RWPE2 (cell line): ENCODE measurements at regions not wholly inside any gene's neighbourhood (a gene's known extent, or its start where the extent isn't known, plus 50 kb on each side); places are given as distances from the start of the nearest gene placed in this dataset.

Experiments
- ATAC-seq: fragments of 200-7000 bp; cut with Tn5 transposase; 3 replicates; pipeline ENCODE4 v1.9.1; 2021; ENCODE audit warnings: low read depth
- DNase-seq: peaks from one replicate; pipeline ENCODE4 v3.0.0-alpha.2; 2020; ENCODE audit warnings: low spot score
- H3K27ac ChIP-seq: fragments of 450-650 bp; 2 replicates; pipeline ENCODE4 v1.5.1; 2017; ENCODE audit warnings: mild to moderate bottlenecking; ENCODE audit not compliant: poor library complexity, severe bottlenecking
- H3K27me3 ChIP-seq: fragments of 250-450 bp; sonication (Bioruptor Pico); 2 replicates; pipeline ENCODE4 v1.5.1; 2021; ENCODE audit warnings: mild to moderate bottlenecking, moderate library complexity; ENCODE audit not compliant: insufficient read depth, poor library complexity, severe bottlenecking
- H3K36me3 ChIP-seq: fragments of 250-450 bp; sonication (Bioruptor Pico); 2 replicates; pipeline ENCODE4 v1.5.1; 2020; ENCODE audit warnings: low read depth, mild to moderate bottlenecking, moderate library complexity
- H3K4me1 ChIP-seq: fragments of 250-450 bp; sonication (Bioruptor Pico); 2 replicates; pipeline ENCODE4 v1.5.1; 2021; ENCODE audit warnings: mild to moderate bottlenecking, moderate library complexity; ENCODE audit not compliant: insufficient read depth, poor library complexity, severe bottlenecking
- H3K4me3 ChIP-seq: fragments of 250-450 bp; sonication (Bioruptor Pico); 2 replicates; pipeline ENCODE4 v1.5.1; 2021; ENCODE audit warnings: mild to moderate bottlenecking, moderate library complexity; ENCODE audit not compliant: severe bottlenecking
- H3K9me3 ChIP-seq: fragments of 250-450 bp; sonication (Bioruptor Pico); 2 replicates; pipeline ENCODE4 v1.5.1; 2021; ENCODE audit warnings: mild to moderate bottlenecking, moderate library complexity; ENCODE audit not compliant: severe bottlenecking
- CTCF ChIP-seq: fragments of 450-650 bp; IDR thresholded peaks from one replicate; pipeline ENCODE4 v1.5.1; 2017; ENCODE audit warnings: mild to moderate bottlenecking, moderate library complexity; ENCODE audit not compliant: poor library complexity, severe bottlenecking

GRCh38 chr21:27363719-27364477 is 397.0 kb upstream of the ADAMTS5 start:
- no peak for TF ChIP-seq CTCF
- no peak for DNase-seq
- no peaks in the 10 kb centered on the region for H3K27me3 ChIP-seq
- no peak overlapping the region for H3K27ac ChIP-seq
- H3K36me3 ChIP-seq: no peaks in the 10 kb centered on the region
- no peak for ATAC-seq
- no peaks in the 10 kb centered on the region for H3K4me1 ChIP-seq
- H3K9me3 ChIP-seq: no peaks in the 10 kb centered on the region
- no peak overlapping the region for H3K4me3 ChIP-seq

GRCh38 chr21:27362249-27362648 is 395.4 kb upstream of the ADAMTS5 start:
- Histone ChIP-seq H3K4me3 (no peak overlapping the region), H3K27ac (no peak overlapping the region), H3K36me3 (no peaks in the 10 kb centered on the region), H3K27me3 (no peaks in the 10 kb centered on the region), H3K9me3 (no peaks in the 10 kb centered on the region), H3K4me1 (no peaks in the 10 kb centered on the region)
- ATAC-seq (no peak), DNase-seq (no peak)
- TF ChIP-seq CTCF: peak; percentile 27

GRCh38 chr21:27359141-27359540 is 392.3 kb upstream of the ADAMTS5 start:
- no peaks in the 10 kb centered on the region for H3K36me3 ChIP-seq
- no peaks in the 10 kb centered on the region for H3K27me3 ChIP-seq
- no peak overlapping the region for H3K27ac ChIP-seq
- no peaks in the 10 kb centered on the region for H3K9me3 ChIP-seq
- ATAC-seq: no peak
- no peak overlapping the region for H3K4me3 ChIP-seq
- H3K4me1 ChIP-seq: no peaks in the 10 kb centered on the region
- no peak for TF ChIP-seq CTCF
- DNase-seq: no peak

DNA sequence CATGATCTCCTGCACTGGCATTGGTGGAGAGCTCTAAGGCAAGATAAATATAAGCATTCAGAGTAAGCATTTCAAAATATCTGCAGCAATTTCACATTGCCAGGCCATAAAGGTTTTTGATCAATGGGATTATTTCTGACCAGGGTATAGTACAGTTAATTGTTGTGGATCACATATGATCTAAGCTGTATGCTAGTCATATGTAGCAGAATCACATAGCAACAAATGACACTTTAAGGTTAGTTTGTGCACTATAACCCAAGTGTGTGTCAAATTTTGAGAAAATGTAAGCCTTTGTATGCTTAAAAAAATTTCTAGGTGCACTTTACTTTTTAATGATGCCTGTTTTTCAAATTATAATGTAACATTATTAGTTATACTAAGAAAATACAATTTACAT is 386.0 kb upstream of the ADAMTS5 start:
- Histone ChIP-seq H3K27ac (no peak overlapping the region), H3K27me3 (peaks cover 3% of the 10 kb centered on the region), H3K9me3 (no peaks in the 10 kb centered on the region), H3K36me3 (no peaks in the 10 kb centered on the region), H3K4me1 (no peaks in the 10 kb centered on the region), H3K4me3 (no peak overlapping the region)
- no peak for ATAC-seq
- DNase-seq: no peak
- TF ChIP-seq CTCF: no peak

GRCh38 chr21:27346041-27346448 is 379.2 kb upstream of the ADAMTS5 start:
- no peaks in the 10 kb centered on the region for H3K36me3 ChIP-seq
- peaks cover 4% of the 10 kb centered on the region for H3K4me1 ChIP-seq
- H3K27ac ChIP-seq: no peak overlapping the region
- no peaks in the 10 kb centered on the region for H3K27me3 ChIP-seq
- ATAC-seq: no peak
- H3K4me3 ChIP-seq: no peak overlapping the region
- DNase-seq: no peak
- no peak for TF ChIP-seq CTCF
- no peaks in the 10 kb centered on the region for H3K9me3 ChIP-seq
